Chondrocyte (in vitro differentiated cells): ENCODE measurements at regions not wholly inside any gene's neighbourhood (a gene's known extent, or its start where the extent isn't known, plus 50 kb on each side); places are given as distances from the start of the nearest gene placed in this dataset.

Experiments used
- DNase-seq: peaks from one replicate; pipeline ENCODE4 v3.0.0; 2021; ENCODE audit warnings: mixed read lengths, low spot score
- H3K27ac Mint-ChIP-seq: one replicate; pipeline ENCODE4 v1.8.0; 2021; ENCODE audit warnings: mild to moderate bottlenecking, moderate library complexity, mixed read lengths; ENCODE audit not compliant: unreplicated experiment
- H3K27me3 Mint-ChIP-seq: 2 replicates; pipeline ENCODE4 v1.8.0; 2021; ENCODE audit warnings: low read depth, mixed read lengths
- H3K36me3 Mint-ChIP-seq: 2 replicates; pipeline ENCODE4 v1.8.0; 2021; ENCODE audit warnings: low read depth, mixed read lengths
- H3K4me1 Mint-ChIP-seq: 2 replicates; pipeline ENCODE4 v1.8.0; 2021; ENCODE audit warnings: low read depth, mild to moderate bottlenecking, mixed read lengths
- H3K4me3 Mint-ChIP-seq: one replicate; pipeline ENCODE4 v1.8.0; 2021; ENCODE audit warnings: mild to moderate bottlenecking, moderate library complexity, mixed read lengths; ENCODE audit not compliant: unreplicated experiment
- H3K9me3 Mint-ChIP-seq: 2 replicates; pipeline ENCODE4 v1.8.0; 2021; ENCODE audit warnings: low read depth, mixed read lengths
- CTCF ChIP-seq: fragments of 200-600 bp; sonication (generic); IDR thresholded peaks from 2 replicates; pipeline ENCODE4 v1.5.0; 2021; ENCODE audit warnings: antibody characterized with exemption, mild to moderate bottlenecking, moderate library complexity

- no peak for DNase-seq
- Mint-ChIP-seq H3K4me1 (peaks cover 3% of the 10 kb centered on the region), H3K27ac (no peak overlapping the region), H3K9me3 (peaks cover 6% of the 10 kb centered on the region), H3K27me3 (peaks cover 9% of the 10 kb centered on the region), H3K36me3 (peaks cover 2% of the 10 kb centered on the region), H3K4me3 (no peak overlapping the region)
- no peak for TF ChIP-seq CTCF
Measured at GRCh38 chr16:50427107-50427506, 58.3 kb upstream of the BRD7 start.

- peaks cover 6% of the 10 kb centered on the region for H3K9me3 Mint-ChIP-seq
- no peak overlapping the region for H3K4me3 Mint-ChIP-seq
- DNase-seq = no peak
- H3K36me3 Mint-ChIP-seq = peaks cover 2% of the 10 kb centered on the region
- H3K27me3 Mint-ChIP-seq = peaks cover 11% of the 10 kb centered on the region
- no peak overlapping the region for H3K27ac Mint-ChIP-seq
- H3K4me1 Mint-ChIP-seq = peaks cover 3% of the 10 kb centered on the region
- TF ChIP-seq CTCF = no peak
Measured at GRCh38 chr16:50425648-50426047, 56.9 kb upstream of the BRD7 start.

- peaks cover 11% of the 10 kb centered on the region for H3K9me3 Mint-ChIP-seq
- H3K36me3 Mint-ChIP-seq = peaks cover 5% of the 10 kb centered on the region
- TF ChIP-seq CTCF = no peak
- H3K27me3 Mint-ChIP-seq = peaks cover 11% of the 10 kb centered on the region
- H3K27ac Mint-ChIP-seq = no peak overlapping the region
- no peak overlapping the region for H3K4me3 Mint-ChIP-seq
- peaks cover 3% of the 10 kb centered on the region for H3K4me1 Mint-ChIP-seq
- no peak for DNase-seq
Measured at GRCh38 chr16:50425044-50425443, 56.3 kb upstream of the BRD7 start.

GRCh38 chr16:50422926-50423325 is 54.1 kb upstream of the BRD7 start:
- DNase-seq = no peak
- H3K4me1 Mint-ChIP-seq = no peaks in the 10 kb centered on the region
- no peak for TF ChIP-seq CTCF
- H3K4me3 Mint-ChIP-seq = no peak overlapping the region
- no peak overlapping the region for H3K27ac Mint-ChIP-seq
- H3K9me3 Mint-ChIP-seq = peaks cover 26% of the 10 kb centered on the region
- peaks cover 11% of the 10 kb centered on the region for H3K27me3 Mint-ChIP-seq
- peaks cover 12% of the 10 kb centered on the region for H3K36me3 Mint-ChIP-seq

GRCh38 chr16:50419116-50419515 is 50.3 kb upstream of the BRD7 start:
- Mint-ChIP-seq H3K36me3 (peaks cover 16% of the 10 kb centered on the region), H3K9me3 (peaks cover 50% of the 10 kb centered on the region), H3K4me1 (peaks cover 5% of the 10 kb centered on the region), H3K27ac (no peak overlapping the region), H3K4me3 (no peak overlapping the region), H3K27me3 (peaks cover 4% of the 10 kb centered on the region)
- no peak for DNase-seq
- no peak for TF ChIP-seq CTCF
